ENCODE measurements at regions not wholly inside any gene's neighbourhood (a gene's known extent, or its start where the extent isn't known, plus 50 kb on each side); places are given as distances from the start of the nearest gene placed in this dataset.

DNA sequence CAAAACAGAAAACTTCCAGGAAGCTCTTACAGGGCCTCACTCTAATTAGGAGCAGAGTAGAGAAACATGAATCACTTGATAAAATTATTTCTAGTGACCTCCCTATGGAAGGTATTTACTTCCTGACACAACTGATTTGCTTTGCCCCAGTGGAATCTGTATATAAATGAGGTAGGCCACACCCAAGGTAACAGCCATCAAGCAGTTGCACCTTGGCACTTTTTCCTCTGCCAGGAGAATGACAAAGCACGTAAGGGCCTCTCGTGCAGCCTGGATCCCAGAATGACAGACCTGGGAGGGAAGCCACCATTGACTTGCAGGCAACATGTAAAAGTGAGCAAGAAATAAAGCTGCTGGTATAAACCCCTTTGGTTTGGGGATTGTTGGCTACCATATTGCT, 620.0 kb upstream of the SLC39A10 start:
- H3K9me3 Mint-ChIP-seq, result no peaks in the 10 kb centered on the region
- H3K27ac Mint-ChIP-seq, result no peak overlapping the region
- H3K36me3 Mint-ChIP-seq (ENCODE audit: low read depth), result no peaks in the 10 kb centered on the region
- TF ChIP-seq, protein P1, sequence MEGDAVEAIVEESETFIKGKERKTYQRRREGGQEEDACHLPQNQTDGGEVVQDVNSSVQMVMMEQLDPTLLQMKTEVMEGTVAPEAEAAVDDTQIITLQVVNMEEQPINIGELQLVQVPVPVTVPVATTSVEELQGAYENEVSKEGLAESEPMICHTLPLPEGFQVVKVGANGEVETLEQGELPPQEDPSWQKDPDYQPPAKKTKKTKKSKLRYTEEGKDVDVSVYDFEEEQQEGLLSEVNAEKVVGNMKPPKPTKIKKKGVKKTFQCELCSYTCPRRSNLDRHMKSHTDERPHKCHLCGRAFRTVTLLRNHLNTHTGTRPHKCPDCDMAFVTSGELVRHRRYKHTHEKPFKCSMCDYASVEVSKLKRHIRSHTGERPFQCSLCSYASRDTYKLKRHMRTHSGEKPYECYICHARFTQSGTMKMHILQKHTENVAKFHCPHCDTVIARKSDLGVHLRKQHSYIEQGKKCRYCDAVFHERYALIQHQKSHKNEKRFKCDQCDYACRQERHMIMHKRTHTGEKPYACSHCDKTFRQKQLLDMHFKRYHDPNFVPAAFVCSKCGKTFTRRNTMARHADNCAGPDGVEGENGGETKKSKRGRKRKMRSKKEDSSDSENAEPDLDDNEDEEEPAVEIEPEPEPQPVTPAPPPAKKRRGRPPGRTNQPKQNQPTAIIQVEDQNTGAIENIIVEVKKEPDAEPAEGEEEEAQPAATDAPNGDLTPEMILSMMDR (IDR thresholded peaks at IDR 0.05; ENCODE audit: unreplicated experiment in 3 of 3), result no peak
- H3K4me1 Mint-ChIP-seq, result no peaks in the 10 kb centered on the region
- no peak overlapping the region for H3K4me3 Mint-ChIP-seq
- no peaks in the 10 kb centered on the region for H3K27me3 Mint-ChIP-seq (ENCODE audit: low read depth)

DNA sequence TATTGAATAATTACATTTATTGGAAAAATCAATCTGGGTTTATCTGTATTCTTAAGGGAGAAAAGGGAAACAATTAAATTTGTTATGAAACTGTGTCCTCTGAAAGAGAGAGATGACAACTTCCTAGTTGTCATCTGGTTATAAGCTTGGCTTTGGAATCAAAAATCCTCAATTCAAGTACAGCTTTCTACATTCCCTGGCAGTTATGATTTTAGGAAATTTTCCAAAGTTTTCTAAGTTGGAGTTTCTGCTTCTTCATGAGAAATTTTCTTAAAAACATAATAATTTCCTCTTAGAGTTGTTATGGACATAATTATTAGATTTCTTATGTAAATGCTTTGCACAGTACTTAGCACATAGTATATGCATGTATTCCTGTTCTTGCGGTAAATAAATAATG, 625.6 kb upstream of the SLC39A10 start:
- H3K27ac Mint-ChIP-seq, result no peak overlapping the region
- H3K4me3 Mint-ChIP-seq, result no peak overlapping the region
- no peaks in the 10 kb centered on the region for H3K9me3 Mint-ChIP-seq
- peaks cover 9% of the 10 kb centered on the region for H3K4me1 Mint-ChIP-seq
- H3K36me3 Mint-ChIP-seq (ENCODE audit: low read depth), result no peaks in the 10 kb centered on the region
- TF ChIP-seq, protein P1 (IDR thresholded peaks at IDR 0.05; ENCODE audit: unreplicated experiment in 3 of 3), result no peak
- no peaks in the 10 kb centered on the region for H3K27me3 Mint-ChIP-seq (ENCODE audit: low read depth)

DNA sequence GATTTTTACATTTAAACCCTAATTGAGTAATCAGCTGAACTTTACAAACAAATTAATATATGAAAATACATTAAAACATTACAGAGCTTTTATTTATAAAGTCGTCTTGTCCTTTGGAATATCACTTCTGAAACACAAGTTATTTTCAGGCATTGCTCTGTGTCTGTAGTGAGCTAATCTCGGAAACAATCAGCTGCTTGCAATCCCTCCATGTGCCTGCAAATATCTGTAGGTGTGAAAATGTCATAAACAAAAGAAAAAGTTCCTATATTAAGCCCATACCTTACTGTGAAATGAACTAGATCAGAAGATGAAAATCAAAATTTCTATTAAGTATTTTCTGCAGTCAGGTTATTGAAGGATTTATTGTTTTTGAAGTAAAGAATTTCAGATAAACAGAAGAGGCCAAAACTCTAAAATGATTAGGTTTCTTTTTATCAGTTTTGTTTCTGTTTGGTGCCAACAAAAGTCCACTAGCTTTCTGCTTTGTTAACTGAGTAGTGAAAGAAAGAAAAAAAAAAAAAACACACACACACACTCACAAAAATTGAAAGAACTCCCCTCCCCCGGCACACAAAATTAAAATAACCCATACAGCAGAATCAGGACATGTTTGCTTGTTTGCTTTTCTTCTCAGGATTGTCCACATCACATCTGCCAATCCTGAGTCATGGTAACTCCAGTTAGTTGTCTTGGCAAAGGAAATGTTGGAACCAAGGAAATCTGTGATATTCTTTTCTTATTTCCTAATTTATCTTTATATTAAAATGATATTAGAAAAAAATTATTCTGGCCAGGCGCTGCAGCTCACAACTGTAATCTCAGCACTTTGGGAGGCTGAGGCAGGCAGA, 627.0 kb upstream of the SLC39A10 start:
- TF ChIP-seq, protein P1 (IDR thresholded peaks at IDR 0.05; ENCODE audit: unreplicated experiment in 3 of 3), result no peak
- H3K36me3 Mint-ChIP-seq (ENCODE audit: low read depth), result no peaks in the 10 kb centered on the region
- no peaks in the 10 kb centered on the region for H3K27me3 Mint-ChIP-seq (ENCODE audit: low read depth)
- no peak overlapping the region for H3K4me3 Mint-ChIP-seq
- no peaks in the 10 kb centered on the region for H3K9me3 Mint-ChIP-seq
- no peak overlapping the region for H3K27ac Mint-ChIP-seq
- peaks cover 9% of the 10 kb centered on the region for H3K4me1 Mint-ChIP-seq

GRCh38 chr2:195027947-195028346, 629.1 kb upstream of the SLC39A10 start:
- no peaks in the 10 kb centered on the region for H3K27me3 Mint-ChIP-seq (ENCODE audit: low read depth)
- no peak overlapping the region for H3K27ac Mint-ChIP-seq

GRCh38 chr2:195026261-195026660, 630.8 kb upstream of the SLC39A10 start:
- Mint-ChIP-seq H3K4me1 (peaks cover 9% of the 10 kb centered on the region), H3K36me3 (ENCODE audit: low read depth) (no peaks in the 10 kb centered on the region), H3K4me3 (no peak overlapping the region), H3K9me3 (no peaks in the 10 kb centered on the region), H3K27ac (no peak overlapping the region), H3K27me3 (ENCODE audit: low read depth) (no peaks in the 10 kb centered on the region)
- TF ChIP-seq, protein P1 (IDR thresholded peaks at IDR 0.05; ENCODE audit: unreplicated experiment in 3 of 3), result no peak

More at GRCh38 chr2:195027947-195028346, 629.1 kb upstream of the SLC39A10 start:
- Mint-ChIP-seq H3K4me1 (peaks cover 9% of the 10 kb centered on the region), H3K9me3 (no peaks in the 10 kb centered on the region), H3K36me3 (ENCODE audit: low read depth) (no peaks in the 10 kb centered on the region), H3K4me3 (no peak overlapping the region)
- TF ChIP-seq, protein P1 (IDR thresholded peaks at IDR 0.05; ENCODE audit: unreplicated experiment in 3 of 3), result no peak

DNA sequence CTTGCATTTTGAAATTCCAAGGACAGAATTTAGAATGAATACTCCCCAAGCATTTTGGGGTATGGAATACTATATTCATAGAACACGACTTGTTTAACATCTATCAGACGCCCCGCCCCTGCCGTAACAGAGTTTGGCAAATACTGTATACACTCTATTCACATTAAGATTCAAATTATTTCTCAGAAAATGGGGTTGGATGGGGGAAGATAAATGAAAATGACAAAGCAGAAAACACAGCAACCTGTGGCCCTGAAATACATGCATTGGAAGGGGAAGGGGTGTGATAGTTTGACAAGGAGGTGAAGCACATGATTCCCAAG, 634.6 kb upstream of the SLC39A10 start:
- Mint-ChIP-seq H3K36me3 (ENCODE audit: low read depth) (no peaks in the 10 kb centered on the region), H3K9me3 (no peaks in the 10 kb centered on the region), H3K4me1 (peaks cover 3% of the 10 kb centered on the region), H3K27ac (no peak overlapping the region), H3K27me3 (ENCODE audit: low read depth) (no peaks in the 10 kb centered on the region), H3K4me3 (no peak overlapping the region)
- TF ChIP-seq, protein P1 (IDR thresholded peaks at IDR 0.05; ENCODE audit: unreplicated experiment in 3 of 3), result no peak
